ENCODE measurements at regions not wholly inside any gene's neighbourhood (a gene's known extent, or its start where the extent isn't known, plus 50 kb on each side); places are given as distances from the start of the nearest gene placed in this dataset.

GRCh38 chr6:115634887-115635286 lies 425.8 kb downstream of the FRK start:
- TF ChIP-seq CTCF (IDR thresholded peaks at IDR 0.05; ENCODE audit: low read depth, low read length, poor library complexity, severe bottlenecking) (no peak), EZH2phosphoT487 (IDR thresholded peaks at IDR 0.05; ENCODE audit: borderline replicate concordance, low read length) (no peak)
